SK-N-SH (cell line): ENCODE measurements at regions not wholly inside any gene's neighbourhood (a gene's known extent, or its start where the extent isn't known, plus 50 kb on each side); places are given as distances from the start of the nearest gene placed in this dataset.

Source experiments
- CTCF ChIA-PET: fragments of 300-600, 350-600 bp; formaldehyde crosslinking; extraction: SDS; loops from one replicate; lab custom pipeline; 2021; lab: Yijun Ruan, JAX
- POLR2A ChIA-PET: fragments of 350-600 bp; sonication (Branson Sonifier 250); formaldehyde crosslinking; extraction: SDS; loops from one replicate; lab custom pipeline; 2020; ENCODE audit warnings: antibody characterized with exemption, inconsistent platforms; lab: Yijun Ruan, JAX
- DNase-seq: peaks from one replicate; pipeline ENCODE4 v3.0.0; 2012
- H2AFZ ChIP-seq: fragments of 200-600 bp; sonication (generic); 2 replicates; pipeline ENCODE4 v1.8.1; 2016; ENCODE audit warnings: antibody characterized with exemption, mild to moderate bottlenecking, low read depth
- H3F3A ChIP-seq: fragments of 200-600 bp; sonication (generic); replicated peaks from 2 replicates; pipeline ENCODE3; 2016; ENCODE audit warnings: antibody characterized with exemption, mild to moderate bottlenecking; ENCODE audit not compliant: insufficient read depth
- H3K27ac ChIP-seq, 2 experiments: fragments of 200-500 bp in 1 of 2; fragments of 200-600 bp in 1 of 2; sonication (Bioruptor generic) in 1 of 2; sonication (generic), shearing (Covaris generic) in 1 of 2; 2 replicates each; pipeline versions ENCODE4 v1.5.1 to v1.6.1; 2014 to 2016; ENCODE audit warnings: low read depth in 2 of 2, inconsistent platforms in 1 of 2, low read length in 1 of 2, mild to moderate bottlenecking in 1 of 2, mixed read lengths in 1 of 2
- H3K27me3 ChIP-seq: fragments of 200-600 bp; sonication (generic), shearing (Covaris generic); 2 replicates; pipeline ENCODE4 v1.6.1; 2016; ENCODE audit warnings: mixed run types; ENCODE audit not compliant: insufficient read depth
- H3K36me3 ChIP-seq, 2 experiments: fragments of 200-500 bp in 1 of 2; fragments of 200-600 bp in 1 of 2; sonication (Bioruptor generic) in 1 of 2; sonication (generic) in 1 of 2; replicated peaks in 1 of 2; 2 replicates each; pipeline versions ENCODE3 to v1.5.1; 2014 to 2016; ENCODE audit warnings: low read length in 1 of 2, mild to moderate bottlenecking in 1 of 2; ENCODE audit not compliant: insufficient read depth in 2 of 2, control insufficient read depth in 1 of 2
- H3K4me1 ChIP-seq, 2 experiments: fragments of 200-500 bp in 1 of 2; fragments of 200-600 bp in 1 of 2; sonication (Bioruptor generic) in 1 of 2; sonication (generic), shearing (Covaris generic) in 1 of 2; 2 replicates each; pipeline versions ENCODE4 v1.5.1 to v1.6.1; 2014 to 2016; ENCODE audit warnings: low read depth in 1 of 2, low read length in 1 of 2, mixed run types in 1 of 2; ENCODE audit not compliant: insufficient read depth in 2 of 2, control insufficient read depth in 1 of 2
- H3K4me2 ChIP-seq: fragments of 200-600 bp; sonication (generic), shearing (Covaris generic); 2 replicates; pipeline ENCODE4 v1.6.1; 2017; ENCODE audit warnings: mixed run types
- H3K4me3 ChIP-seq, 2 experiments: fragments of 200-500 bp in 1 of 2; fragments of 200-600 bp in 1 of 2; sonication (Bioruptor generic) in 1 of 2; sonication (generic), shearing (Covaris generic) in 1 of 2; 2 replicates each; pipeline versions ENCODE4 v1.5.1 to v1.8.1; 2014 to 2016; ENCODE audit warnings: low read depth in 2 of 2, inconsistent platforms in 1 of 2, low read length in 1 of 2, mild to moderate bottlenecking in 1 of 2, mixed read lengths in 1 of 2, moderate library complexity in 1 of 2
- H3K79me2 ChIP-seq: fragments of 200-600 bp; sonication (generic); 2 replicates; pipeline ENCODE4 v1.8.1; 2017; ENCODE audit warnings: mild to moderate bottlenecking; ENCODE audit not compliant: insufficient read depth
- H3K9ac ChIP-seq: fragments of 200-600 bp; sonication (generic); 2 replicates; pipeline ENCODE4 v1.6.1; 2017; ENCODE audit warnings: mixed run types
- H3K9me2 ChIP-seq: fragments of 200-600 bp; sonication (generic); 2 replicates; pipeline ENCODE4 v1.6.1; 2017; ENCODE audit warnings: mixed run types
- H3K9me3 ChIP-seq: fragments of 200-600 bp; sonication (generic); 2 replicates; pipeline ENCODE4 v1.6.1; 2017; ENCODE audit warnings: mixed run types, mild to moderate bottlenecking, moderate library complexity
- H4K20me1 ChIP-seq: fragments of 200-600 bp; sonication (generic); 2 replicates; pipeline ENCODE4 v1.6.1; 2017; ENCODE audit warnings: mild to moderate bottlenecking, mixed run types; ENCODE audit not compliant: insufficient read depth
- ELF1 ChIP-seq: IDR thresholded peaks from 2 replicates; pipeline ENCODE4 v1.4.0; 2012
- EZH2phosphoT487 ChIP-seq: fragments of 200-600 bp; sonication (generic); IDR thresholded peaks from 2 replicates; pipeline ENCODE4 v1.6.1; 2017; ENCODE audit warnings: low read depth, mixed run types, mild to moderate bottlenecking, antibody characterized with exemption, moderate library complexity, borderline replicate concordance
- FOXJ3 ChIP-seq: sonication (generic); formaldehyde crosslinking; IDR thresholded peaks from 2 replicates; pipeline ENCODE4 v1.5.1; 2020; ENCODE audit warnings: mild to moderate bottlenecking, missing genetic modification reagents
- GABPA ChIP-seq: IDR thresholded peaks from 2 replicates; pipeline ENCODE4 v1.4.0; 2012; ENCODE audit warnings: low read depth, mild to moderate bottlenecking
- JUND ChIP-seq: IDR thresholded peaks from 2 replicates; pipeline ENCODE4 v1.4.0; 2012
- MEF2A ChIP-seq: IDR thresholded peaks from 2 replicates; pipeline ENCODE4 v1.4.0; 2012; ENCODE audit warnings: low read depth, borderline replicate concordance
- MXI1 ChIP-seq: IDR thresholded peaks from 2 replicates; pipeline ENCODE4 v1.6.1; 2012; ENCODE audit warnings: mild to moderate bottlenecking, low read depth, low read length, improper control_type of control experiment
- NRF1 ChIP-seq: IDR thresholded peaks from 2 replicates; pipeline ENCODE4 v1.6.1; 2012; ENCODE audit warnings: low read depth, mild to moderate bottlenecking, low read length
- POLR2AphosphoS5 ChIP-seq: IDR thresholded peaks from 2 replicates; pipeline ENCODE4 v1.6.1; 2012; ENCODE audit warnings: low read depth, low read length
- RXRA ChIP-seq: IDR thresholded peaks from 2 replicates; pipeline ENCODE4 v1.4.0; 2012; ENCODE audit warnings: low read depth, mild to moderate bottlenecking, borderline replicate concordance
- SIN3A ChIP-seq: IDR thresholded peaks from 2 replicates; pipeline ENCODE4 v1.6.1; 2012; ENCODE audit warnings: low read depth, mild to moderate bottlenecking, low read length, moderate library complexity, borderline replicate concordance
- SMC3 ChIP-seq: IDR thresholded peaks from 2 replicates; pipeline ENCODE4 v1.6.1; 2012; ENCODE audit warnings: low read depth, low read length, improper control_type of control experiment
- TAF1 ChIP-seq: IDR thresholded peaks from 2 replicates; pipeline ENCODE4 v1.6.1; 2012; ENCODE audit warnings: low read depth, mild to moderate bottlenecking, low read length, moderate library complexity, borderline replicate concordance
- USF2 ChIP-seq: fragments of 150-350 bp; IDR thresholded peaks from 2 replicates; pipeline ENCODE4 v1.6.1; 2017; ENCODE audit warnings: antibody characterized with exemption, low read length, low read depth, borderline replicate concordance
- ZBTB33 ChIP-seq: IDR thresholded peaks from 2 replicates; pipeline ENCODE4 v1.4.0; 2012; ENCODE audit warnings: low read depth, borderline replicate concordance
- WGBS: methylation state at CpG from one replicate; pipeline ENCODE4 v1.1.6; 2017; ENCODE audit warnings: low lambda C conversion rate; 5-methylcytosine and 5-hydroxymethylcytosine counted together
- TF ChIP-seq, protein P1 (sequence below): IDR thresholded peaks from 2 replicates; pipeline ENCODE4 v1.6.1; 2012; ENCODE audit warnings: mild to moderate bottlenecking, low read depth, low read length, moderate library complexity
- TF ChIP-seq, protein P2 (sequence below): IDR thresholded peaks from 2 replicates; pipeline ENCODE4 v1.4.0; 2012; ENCODE audit warnings: low read depth

GRCh38 chr1:170460001-170460400, 72.0 kb upstream of the GORAB start (continued):
- TF ChIP-seq ZBTB33, result no peak
- no peak for TF ChIP-seq JUND
- TF ChIP-seq SMC3, result no peak
- no peak for TF ChIP-seq ELF1
- TF ChIP-seq POLR2AphosphoS5, result no peak
- no peak for TF ChIP-seq USF2
- TF ChIP-seq RXRA, result no peak
- TF ChIP-seq, protein P1, sequence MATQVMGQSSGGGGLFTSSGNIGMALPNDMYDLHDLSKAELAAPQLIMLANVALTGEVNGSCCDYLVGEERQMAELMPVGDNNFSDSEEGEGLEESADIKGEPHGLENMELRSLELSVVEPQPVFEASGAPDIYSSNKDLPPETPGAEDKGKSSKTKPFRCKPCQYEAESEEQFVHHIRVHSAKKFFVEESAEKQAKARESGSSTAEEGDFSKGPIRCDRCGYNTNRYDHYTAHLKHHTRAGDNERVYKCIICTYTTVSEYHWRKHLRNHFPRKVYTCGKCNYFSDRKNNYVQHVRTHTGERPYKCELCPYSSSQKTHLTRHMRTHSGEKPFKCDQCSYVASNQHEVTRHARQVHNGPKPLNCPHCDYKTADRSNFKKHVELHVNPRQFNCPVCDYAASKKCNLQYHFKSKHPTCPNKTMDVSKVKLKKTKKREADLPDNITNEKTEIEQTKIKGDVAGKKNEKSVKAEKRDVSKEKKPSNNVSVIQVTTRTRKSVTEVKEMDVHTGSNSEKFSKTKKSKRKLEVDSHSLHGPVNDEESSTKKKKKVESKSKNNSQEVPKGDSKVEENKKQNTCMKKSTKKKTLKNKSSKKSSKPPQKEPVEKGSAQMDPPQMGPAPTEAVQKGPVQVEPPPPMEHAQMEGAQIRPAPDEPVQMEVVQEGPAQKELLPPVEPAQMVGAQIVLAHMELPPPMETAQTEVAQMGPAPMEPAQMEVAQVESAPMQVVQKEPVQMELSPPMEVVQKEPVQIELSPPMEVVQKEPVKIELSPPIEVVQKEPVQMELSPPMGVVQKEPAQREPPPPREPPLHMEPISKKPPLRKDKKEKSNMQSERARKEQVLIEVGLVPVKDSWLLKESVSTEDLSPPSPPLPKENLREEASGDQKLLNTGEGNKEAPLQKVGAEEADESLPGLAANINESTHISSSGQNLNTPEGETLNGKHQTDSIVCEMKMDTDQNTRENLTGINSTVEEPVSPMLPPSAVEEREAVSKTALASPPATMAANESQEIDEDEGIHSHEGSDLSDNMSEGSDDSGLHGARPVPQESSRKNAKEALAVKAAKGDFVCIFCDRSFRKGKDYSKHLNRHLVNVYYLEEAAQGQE, result no peak
- TF ChIP-seq NRF1, result no peak
- TF ChIP-seq MXI1, result no peak
- TF ChIP-seq GABPA, result no peak
- no peak for TF ChIP-seq TAF1

DNA sequence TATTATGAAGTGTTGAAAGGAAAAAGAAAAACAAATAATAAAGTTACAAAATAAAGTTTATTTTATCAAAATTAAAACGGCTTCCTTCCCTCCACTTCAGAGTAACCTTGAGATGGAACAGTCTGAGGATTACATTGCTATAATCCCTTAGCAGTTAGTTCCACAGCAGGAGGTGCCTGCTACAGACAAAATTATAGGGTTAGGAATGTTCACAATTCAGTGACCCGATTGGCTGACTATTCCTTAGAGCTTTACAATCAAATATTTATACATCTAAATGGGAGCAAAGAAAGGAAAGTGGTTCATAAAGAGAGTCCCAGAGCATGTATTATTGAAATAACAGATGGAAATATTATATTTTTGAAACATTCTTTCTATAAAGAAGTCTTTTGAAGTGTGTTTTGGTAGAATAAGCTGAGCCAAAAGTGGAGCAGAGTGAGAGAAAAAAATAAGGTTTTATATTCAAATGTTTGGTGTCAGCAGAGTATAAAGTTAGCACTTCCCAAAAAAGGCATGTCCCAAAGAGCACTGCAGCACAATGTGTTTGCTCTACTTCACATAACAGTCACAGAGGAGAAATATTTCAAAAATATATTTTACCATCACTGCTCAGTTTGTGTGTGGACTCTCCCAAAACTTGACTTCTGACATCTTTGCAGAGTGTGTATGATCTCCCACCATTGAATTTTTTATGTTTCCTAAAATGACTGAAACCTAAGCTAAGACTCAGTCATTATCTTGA, 71.4 kb upstream of the GORAB start:
- peaks cover 0 to 6% of the 10 kb centered on the region in 2 experiments for H3K36me3 ChIP-seq
- H3K9me2 ChIP-seq, result no peaks in the 10 kb centered on the region
- DNase-seq, result no peak
- H3F3A ChIP-seq, result peaks cover 32% of the 10 kb centered on the region
- peak overlapping the region; percentile 77 to 100; a peak in 3 of 4 replicates for H3K27ac ChIP-seq
- WGBS, result 6% methylated on average over 2 of the region's 2 CpGs
- TF ChIP-seq GABPA, result no peak
- no peak for TF ChIP-seq FOXJ3 (CRISPR knock-in tag)
- TF ChIP-seq NRF1, result no peak
- no peak for TF ChIP-seq JUND
- no peak for TF ChIP-seq POLR2AphosphoS5
- no peak for TF ChIP-seq MEF2A
- no peak for TF ChIP-seq EZH2phosphoT487
- no peak for TF ChIP-seq USF2
- no peak for TF ChIP-seq SIN3A
- no peak for TF ChIP-seq ZBTB33
- TF ChIP-seq ELF1, result no peak
- TF ChIP-seq, protein P2, sequence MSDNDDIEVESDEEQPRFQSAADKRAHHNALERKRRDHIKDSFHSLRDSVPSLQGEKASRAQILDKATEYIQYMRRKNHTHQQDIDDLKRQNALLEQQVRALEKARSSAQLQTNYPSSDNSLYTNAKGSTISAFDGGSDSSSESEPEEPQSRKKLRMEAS, result no peak
- H3K27me3 ChIP-seq, result no peaks in the 10 kb centered on the region
- CTCF ChIA-PET, result no interaction called here
- peak overlapping the region; percentile 63; the same call in 1 of the 2 replicates for H3K4me2 ChIP-seq
- peaks cover 8 to 9% of the 10 kb centered on the region in 2 experiments; a peak in 3 of 4 replicates for H3K4me1 ChIP-seq
- no peaks in the 10 kb centered on the region; the same call in 1 of the 2 replicates for H3K9me3 ChIP-seq
- POLR2A ChIA-PET, result no interaction called here
- peak overlapping the region; percentile 68 for H2AFZ ChIP-seq
- no peaks in the 10 kb centered on the region for H3K79me2 ChIP-seq
- no peaks in the 10 kb centered on the region for H4K20me1 ChIP-seq
- H3K9ac ChIP-seq, result peak overlapping the region; percentile 74; the same call in 1 of the 2 replicates
- H3K4me3 ChIP-seq, result no peak overlapping the region
